Liver (tissue), 8 donors: ENCODE measurements at regions not wholly inside any gene's neighbourhood (a gene's known extent, or its start where the extent isn't known, plus 50 kb on each side); places are given as distances from the start of the nearest gene placed in this dataset.

Experiments used
- DNase-seq: peaks from one replicate; pipeline ENCODE4 v3.0.0-alpha.2; 2017; ENCODE audit warnings: low spot score
- H3K27ac ChIP-seq, 2 donors: one replicate each; pipeline ENCODE4 v1.7.0; 2013; ENCODE audit warnings: inconsistent platforms in 2 of 2, low read length in 2 of 2, control low read depth in 1 of 2, low read depth in 1 of 2, mild to moderate bottlenecking in 1 of 2
- H3K27me3 ChIP-seq, 4 donors: one replicate each; pipeline versions ENCODE4 v1.6.1 to v1.7.0; 2013; ENCODE audit warnings: low read length in 3 of 4, inconsistent platforms in 1 of 4, mild to moderate bottlenecking in 1 of 4, moderate library complexity in 1 of 4; ENCODE audit not compliant: control insufficient read depth in 4 of 4, insufficient read depth in 4 of 4
- H3K36me3 ChIP-seq, 4 donors: one replicate each; pipeline versions ENCODE4 v1.6.1 to v1.7.0; 2013; ENCODE audit warnings: low read length in 3 of 4, mild to moderate bottlenecking in 3 of 4, low read depth in 1 of 4, moderate library complexity in 1 of 4; ENCODE audit not compliant: control insufficient read depth in 4 of 4, insufficient read depth in 3 of 4
- H3K4me1 ChIP-seq, 4 donors: one replicate each; pipeline versions ENCODE4 v1.6.1 to v1.7.0; 2013; ENCODE audit warnings: low read length in 3 of 4, mild to moderate bottlenecking in 3 of 4, moderate library complexity in 1 of 4; ENCODE audit not compliant: control insufficient read depth in 4 of 4, insufficient read depth in 4 of 4
- H3K4me3 ChIP-seq, 3 donors: one replicate each; pipeline versions ENCODE4 v1.6.1 to v1.7.0; 2013; ENCODE audit warnings: low read length in 3 of 3, control low read depth in 1 of 3, low read depth in 1 of 3, mild to moderate bottlenecking in 1 of 3
- H3K9ac ChIP-seq, 2 donors: one replicate each; pipeline ENCODE4 v1.7.0; 2013; ENCODE audit warnings: low read length in 2 of 2, mild to moderate bottlenecking in 2 of 2, moderate library complexity in 2 of 2, control low read depth in 1 of 2, low read depth in 1 of 2
- H3K9me3 ChIP-seq, 4 donors: one replicate each; pipeline versions ENCODE4 v1.6.1 to v1.7.0; 2013; ENCODE audit warnings: low read length in 3 of 4; ENCODE audit not compliant: control insufficient read depth in 4 of 4
- EGR1 ChIP-seq, 2 donors: IDR thresholded peaks; 2 replicates each; pipeline ENCODE4 v1.6.1; 2016 to 2018; ENCODE audit warnings: antibody characterized with exemption in 2 of 2, low read depth in 2 of 2
- FOXA1 ChIP-seq: IDR thresholded peaks from 2 replicates; pipeline ENCODE4 v1.6.1; 2016; ENCODE audit warnings: antibody characterized with exemption
- FOXA2 ChIP-seq: IDR thresholded peaks from 2 replicates; pipeline ENCODE4 v1.6.1; 2016; ENCODE audit warnings: antibody characterized with exemption
- GABPA ChIP-seq, 2 donors: IDR thresholded peaks in 1 of 2; conservative IDR thresholded peaks in 1 of 2; 2 replicates each; pipeline ENCODE4 v1.6.1; 2016; ENCODE audit warnings: antibody characterized with exemption in 2 of 2, mild to moderate bottlenecking in 1 of 2, moderate library complexity in 1 of 2
- HNF4A ChIP-seq, 2 donors: conservative IDR thresholded peaks; 2 replicates each; pipeline ENCODE4 v1.6.1; 2016; ENCODE audit warnings: antibody characterized with exemption in 2 of 2, mild to moderate bottlenecking in 2 of 2
- HNF4G ChIP-seq: IDR thresholded peaks from 2 replicates; pipeline ENCODE4 v1.6.1; 2016; ENCODE audit warnings: antibody characterized with exemption
- JUND ChIP-seq, 2 donors: IDR thresholded peaks; 2 replicates each; pipeline ENCODE4 v1.6.1; 2016; ENCODE audit warnings: antibody characterized with exemption in 2 of 2
- NR2F2 ChIP-seq: IDR thresholded peaks from 2 replicates; pipeline ENCODE4 v1.6.1; 2016; ENCODE audit warnings: antibody characterized with exemption
- RXRA ChIP-seq, 2 donors: IDR thresholded peaks; 2 replicates each; pipeline ENCODE4 v1.6.1; 2017 to 2018; ENCODE audit warnings: antibody characterized with exemption in 2 of 2, mild to moderate bottlenecking in 1 of 2
- SP1 ChIP-seq: IDR thresholded peaks from 2 replicates; pipeline ENCODE4 v1.6.1; 2018; ENCODE audit warnings: antibody characterized with exemption, mild to moderate bottlenecking
- TAF1 ChIP-seq: conservative IDR thresholded peaks from 2 replicates; pipeline ENCODE4 v1.6.1; 2016; ENCODE audit warnings: antibody characterized with exemption, mild to moderate bottlenecking
- YY1 ChIP-seq: IDR thresholded peaks from 2 replicates; pipeline ENCODE4 v1.6.1; 2016; ENCODE audit warnings: antibody characterized with exemption, mild to moderate bottlenecking
- WGBS: extraction: QIAGEN DNeasy Blood & Tissue Kit; methylation state at CpG from one replicate; pipeline ENCODE4 v1.1.7; 2013; 5-methylcytosine and 5-hydroxymethylcytosine counted together
- TF ChIP-seq, protein P1 (sequence below): IDR thresholded peaks from 2 replicates; pipeline ENCODE4 v1.6.1; 2016; ENCODE audit warnings: antibody characterized with exemption
- TF ChIP-seq, protein P2 (sequence below): IDR thresholded peaks from 2 replicates; pipeline ENCODE4 v1.6.1; 2016; ENCODE audit warnings: antibody characterized with exemption, mild to moderate bottlenecking
- TF ChIP-seq, protein P3 (sequence below): IDR thresholded peaks from 2 replicates; pipeline ENCODE4 v1.6.1; 2016; ENCODE audit warnings: antibody characterized with exemption
- TF ChIP-seq, protein P4 (sequence below): fragments of 150-350 bp; IDR thresholded peaks from 2 replicates; pipeline ENCODE4 v1.5.1; 2017; ENCODE audit warnings: improper control_type of control experiment, low read depth, low read length; ENCODE audit not compliant: missing input control
- donor health status: healthy.
- donor health status: healthy.
- donor health status: healthy.
- donor health status: healthy.
- donor health status: healthy.

DNA sequence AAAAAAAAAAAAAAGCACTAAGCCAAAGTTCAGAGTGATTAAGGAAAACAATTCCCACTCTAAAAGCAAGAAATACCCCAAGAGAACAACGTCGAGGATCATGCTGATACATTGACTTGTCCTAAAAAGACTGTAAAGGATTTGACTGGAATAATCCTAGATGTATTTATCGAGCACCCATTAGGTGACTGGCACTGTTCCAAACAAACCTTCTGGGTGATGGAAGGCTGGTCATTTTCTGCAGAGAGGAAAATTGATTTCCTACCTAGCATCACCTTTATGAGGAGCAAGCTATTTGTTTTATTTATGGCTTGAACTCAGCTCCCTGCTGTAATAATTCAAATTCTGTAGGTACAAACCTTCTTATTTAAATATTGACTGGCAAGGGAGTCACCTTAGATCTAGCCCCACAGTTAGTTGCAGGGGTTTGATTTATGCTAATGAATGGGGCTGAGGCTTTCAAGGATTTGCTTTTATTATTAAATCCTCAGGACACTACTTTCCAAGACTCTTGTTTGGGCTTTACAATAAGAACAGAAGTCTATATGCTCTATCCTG, 471.0 kb downstream of the OLFM4 start:
- H3K9me3 ChIP-seq, result no peaks in the 10 kb centered on the region
- H3K27me3 ChIP-seq, result peaks cover 0 to 3% (median 0%) of the 10 kb centered on the region in 4 donors
- H3K9ac ChIP-seq, result no peak overlapping the region
- WGBS, result 64% methylated on average over 3 of the region's 3 CpGs
- no peak for DNase-seq
- H3K4me1 ChIP-seq, result no peaks in the 10 kb centered on the region
- H3K27ac ChIP-seq, result no peak overlapping the region
- H3K4me3 ChIP-seq, result no peak overlapping the region
- H3K36me3 ChIP-seq, result no peaks in the 10 kb centered on the region
- TF ChIP-seq HNF4A (conservative IDR thresholded peaks at IDR 0.05) (no peak), JUND (IDR thresholded peaks at IDR 0.05) (no peak)

DNA sequence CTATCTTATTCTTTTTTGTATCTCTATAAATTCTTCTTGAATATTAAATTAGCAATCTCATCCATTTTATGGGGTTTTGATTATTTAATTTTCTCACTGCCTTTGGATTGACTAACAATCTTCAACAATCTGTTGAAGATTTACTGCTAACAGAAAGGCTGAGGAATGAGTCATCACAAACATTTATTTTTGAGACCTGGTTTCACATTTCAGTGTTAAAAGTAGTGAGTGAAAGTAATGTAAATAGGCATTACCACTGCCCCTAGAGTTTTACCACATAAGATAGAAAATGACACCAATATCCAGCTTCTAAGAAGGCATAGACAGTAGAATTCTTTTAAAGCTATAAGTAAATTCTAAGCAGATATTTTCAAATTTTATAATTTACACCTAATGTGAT, 472.8 kb downstream of the OLFM4 start:
- no peak for TF ChIP-seq EGR1 (IDR thresholded peaks at IDR 0.05; ENCODE audit: low read depth in 2 of 2)
- Histone ChIP-seq H3K9ac (no peak overlapping the region), H3K4me3 (no peak overlapping the region), H3K27me3 (peaks cover 0 to 3% (median 0%) of the 10 kb centered on the region in 4 donors), H3K4me1 (no peaks in the 10 kb centered on the region), H3K9me3 (no peaks in the 10 kb centered on the region), H3K27ac (no peak overlapping the region), H3K36me3 (no peaks in the 10 kb centered on the region)
- no peak for DNase-seq

DNA sequence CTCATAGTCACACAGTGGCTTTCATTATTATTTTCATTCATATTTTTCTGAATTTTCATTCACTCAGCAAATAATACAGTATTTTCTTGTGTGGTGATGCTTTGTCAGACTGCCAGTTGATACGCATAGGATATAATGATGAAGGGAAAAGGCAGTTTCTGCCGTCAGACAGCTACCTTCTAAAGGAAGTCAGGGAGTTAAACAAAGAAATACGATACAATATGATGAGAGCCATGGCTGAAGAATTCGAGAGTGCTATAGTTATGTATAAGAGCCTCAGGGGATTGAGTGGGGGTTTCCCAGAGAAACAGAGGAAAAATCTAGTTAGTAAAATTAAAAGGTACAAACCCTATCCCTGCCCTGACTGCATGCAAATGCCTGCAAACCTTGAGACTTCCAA, 479.1 kb downstream of the OLFM4 start:
- Histone ChIP-seq H3K4me1 (no peaks in the 10 kb centered on the region), H3K4me3 (no peak overlapping the region), H3K27me3 (no peaks in the 10 kb centered on the region), H3K9ac (no peak overlapping the region), H3K36me3 (no peaks in the 10 kb centered on the region), H3K9me3 (no peaks in the 10 kb centered on the region), H3K27ac (no peak overlapping the region)
- TF ChIP-seq NR2F2, result no peak
- TF ChIP-seq, protein P1, sequence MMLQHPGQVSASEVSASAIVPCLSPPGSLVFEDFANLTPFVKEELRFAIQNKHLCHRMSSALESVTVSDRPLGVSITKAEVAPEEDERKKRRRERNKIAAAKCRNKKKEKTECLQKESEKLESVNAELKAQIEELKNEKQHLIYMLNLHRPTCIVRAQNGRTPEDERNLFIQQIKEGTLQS, result no peak
- TF ChIP-seq, protein P2, sequence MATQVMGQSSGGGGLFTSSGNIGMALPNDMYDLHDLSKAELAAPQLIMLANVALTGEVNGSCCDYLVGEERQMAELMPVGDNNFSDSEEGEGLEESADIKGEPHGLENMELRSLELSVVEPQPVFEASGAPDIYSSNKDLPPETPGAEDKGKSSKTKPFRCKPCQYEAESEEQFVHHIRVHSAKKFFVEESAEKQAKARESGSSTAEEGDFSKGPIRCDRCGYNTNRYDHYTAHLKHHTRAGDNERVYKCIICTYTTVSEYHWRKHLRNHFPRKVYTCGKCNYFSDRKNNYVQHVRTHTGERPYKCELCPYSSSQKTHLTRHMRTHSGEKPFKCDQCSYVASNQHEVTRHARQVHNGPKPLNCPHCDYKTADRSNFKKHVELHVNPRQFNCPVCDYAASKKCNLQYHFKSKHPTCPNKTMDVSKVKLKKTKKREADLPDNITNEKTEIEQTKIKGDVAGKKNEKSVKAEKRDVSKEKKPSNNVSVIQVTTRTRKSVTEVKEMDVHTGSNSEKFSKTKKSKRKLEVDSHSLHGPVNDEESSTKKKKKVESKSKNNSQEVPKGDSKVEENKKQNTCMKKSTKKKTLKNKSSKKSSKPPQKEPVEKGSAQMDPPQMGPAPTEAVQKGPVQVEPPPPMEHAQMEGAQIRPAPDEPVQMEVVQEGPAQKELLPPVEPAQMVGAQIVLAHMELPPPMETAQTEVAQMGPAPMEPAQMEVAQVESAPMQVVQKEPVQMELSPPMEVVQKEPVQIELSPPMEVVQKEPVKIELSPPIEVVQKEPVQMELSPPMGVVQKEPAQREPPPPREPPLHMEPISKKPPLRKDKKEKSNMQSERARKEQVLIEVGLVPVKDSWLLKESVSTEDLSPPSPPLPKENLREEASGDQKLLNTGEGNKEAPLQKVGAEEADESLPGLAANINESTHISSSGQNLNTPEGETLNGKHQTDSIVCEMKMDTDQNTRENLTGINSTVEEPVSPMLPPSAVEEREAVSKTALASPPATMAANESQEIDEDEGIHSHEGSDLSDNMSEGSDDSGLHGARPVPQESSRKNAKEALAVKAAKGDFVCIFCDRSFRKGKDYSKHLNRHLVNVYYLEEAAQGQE, result no peak
- DNase-seq, result no peak
- 61% methylated on average over 4 of the region's 4 CpGs for WGBS

DNA sequence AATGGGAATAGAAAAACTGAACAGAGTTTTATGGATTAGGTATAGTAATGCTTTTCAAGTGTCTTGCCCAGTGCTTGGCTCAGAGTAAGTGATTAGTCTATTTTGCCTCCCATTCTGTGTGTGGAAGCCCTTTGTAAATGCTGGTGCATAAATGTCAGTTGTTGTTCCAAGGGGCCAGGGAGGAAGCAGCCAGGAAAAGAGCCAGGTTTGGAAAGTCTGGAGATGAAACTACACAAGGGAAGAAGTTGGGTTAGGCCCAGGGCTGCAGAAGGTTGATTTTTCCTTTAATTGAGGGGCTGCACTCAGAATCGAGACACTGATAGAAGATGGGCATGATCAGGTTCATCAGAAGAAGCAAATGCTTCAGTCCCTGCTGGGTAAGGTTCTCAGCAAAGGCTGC, 484.0 kb downstream of the OLFM4 start:
- WGBS, result 34% methylated on average over 1 of the region's 1 CpG
- no peak overlapping the region for H3K9ac ChIP-seq
- H3K4me3 ChIP-seq, result no peak overlapping the region
- no peaks in the 10 kb centered on the region for H3K27me3 ChIP-seq
- H3K27ac ChIP-seq, result no peak overlapping the region
- no peaks in the 10 kb centered on the region for H3K9me3 ChIP-seq
- H3K36me3 ChIP-seq, result no peaks in the 10 kb centered on the region
- no peaks in the 10 kb centered on the region for H3K4me1 ChIP-seq
- no peak for DNase-seq
- TF ChIP-seq FOXA2, result no peak
- TF ChIP-seq TAF1, result no peak
- TF ChIP-seq RXRA (IDR thresholded peaks at IDR 0.05), result no peak
- TF ChIP-seq HNF4G, result no peak
- TF ChIP-seq SP1, result no peak
- TF ChIP-seq, protein P1, result no peak
- TF ChIP-seq, protein P3, sequence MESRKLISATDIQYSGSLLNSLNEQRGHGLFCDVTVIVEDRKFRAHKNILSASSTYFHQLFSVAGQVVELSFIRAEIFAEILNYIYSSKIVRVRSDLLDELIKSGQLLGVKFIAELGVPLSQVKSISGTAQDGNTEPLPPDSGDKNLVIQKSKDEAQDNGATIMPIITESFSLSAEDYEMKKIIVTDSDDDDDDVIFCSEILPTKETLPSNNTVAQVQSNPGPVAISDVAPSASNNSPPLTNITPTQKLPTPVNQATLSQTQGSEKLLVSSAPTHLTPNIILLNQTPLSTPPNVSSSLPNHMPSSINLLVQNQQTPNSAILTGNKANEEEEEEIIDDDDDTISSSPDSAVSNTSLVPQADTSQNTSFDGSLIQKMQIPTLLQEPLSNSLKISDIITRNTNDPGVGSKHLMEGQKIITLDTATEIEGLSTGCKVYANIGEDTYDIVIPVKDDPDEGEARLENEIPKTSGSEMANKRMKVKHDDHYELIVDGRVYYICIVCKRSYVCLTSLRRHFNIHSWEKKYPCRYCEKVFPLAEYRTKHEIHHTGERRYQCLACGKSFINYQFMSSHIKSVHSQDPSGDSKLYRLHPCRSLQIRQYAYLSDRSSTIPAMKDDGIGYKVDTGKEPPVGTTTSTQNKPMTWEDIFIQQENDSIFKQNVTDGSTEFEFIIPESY, result no peak
- TF ChIP-seq FOXA1, result no peak
- TF ChIP-seq, protein P4, sequence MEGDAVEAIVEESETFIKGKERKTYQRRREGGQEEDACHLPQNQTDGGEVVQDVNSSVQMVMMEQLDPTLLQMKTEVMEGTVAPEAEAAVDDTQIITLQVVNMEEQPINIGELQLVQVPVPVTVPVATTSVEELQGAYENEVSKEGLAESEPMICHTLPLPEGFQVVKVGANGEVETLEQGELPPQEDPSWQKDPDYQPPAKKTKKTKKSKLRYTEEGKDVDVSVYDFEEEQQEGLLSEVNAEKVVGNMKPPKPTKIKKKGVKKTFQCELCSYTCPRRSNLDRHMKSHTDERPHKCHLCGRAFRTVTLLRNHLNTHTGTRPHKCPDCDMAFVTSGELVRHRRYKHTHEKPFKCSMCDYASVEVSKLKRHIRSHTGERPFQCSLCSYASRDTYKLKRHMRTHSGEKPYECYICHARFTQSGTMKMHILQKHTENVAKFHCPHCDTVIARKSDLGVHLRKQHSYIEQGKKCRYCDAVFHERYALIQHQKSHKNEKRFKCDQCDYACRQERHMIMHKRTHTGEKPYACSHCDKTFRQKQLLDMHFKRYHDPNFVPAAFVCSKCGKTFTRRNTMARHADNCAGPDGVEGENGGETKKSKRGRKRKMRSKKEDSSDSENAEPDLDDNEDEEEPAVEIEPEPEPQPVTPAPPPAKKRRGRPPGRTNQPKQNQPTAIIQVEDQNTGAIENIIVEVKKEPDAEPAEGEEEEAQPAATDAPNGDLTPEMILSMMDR, result no peak
- no peak for TF ChIP-seq YY1
- TF ChIP-seq GABPA (IDR thresholded peaks at IDR 0.05 in 1 of 2, conservative IDR thresholded peaks at IDR 0.05 in 1 of 2), result no peak
- no peak for TF ChIP-seq NR2F2
- no peak for TF ChIP-seq EGR1 (IDR thresholded peaks at IDR 0.05; ENCODE audit: low read depth in 2 of 2)
